H1 (cell line): ENCODE measurements at regions not wholly inside any gene's neighbourhood (a gene's known extent, or its start where the extent isn't known, plus 50 kb on each side); places are given as distances from the start of the nearest gene placed in this dataset.

ENCODE experiments used
- CTCF ChIA-PET: fragments of 300-600 bp; sonication (Branson Sonifier 250); formaldehyde crosslinking; loops from one replicate; lab custom pipeline; 2021; ENCODE audit not compliant: partially characterized antibody; lab: Charles Lee
- POLR2A ChIA-PET: fragments of 300-600 bp; sonication (Branson Sonifier 250); formaldehyde crosslinking; loops from one replicate; lab custom pipeline; 2021; ENCODE audit warnings: inconsistent platforms; ENCODE audit not compliant: partially characterized antibody; lab: Charles Lee
- DNase-seq, 2 experiments: peaks; one replicate each; pipeline versions ENCODE4 v3.0.0 to v3.0.0-alpha.2; 2010 to 2022; ENCODE audit warnings: low spot score in 2 of 2, low read depth in 1 of 2, mixed read lengths in 1 of 2
- FAIRE-seq: peaks from 2 replicates; lab custom pipeline; 2011; peaks lifted over from hg19 to GRCh38; lab: Jason Lieb, UNC
- H2AFZ ChIP-seq: 2 replicates; pipeline ENCODE4 v1.8.1; 2012; ENCODE audit warnings: low read length, inconsistent platforms
- H2AK5ac ChIP-seq: 2 replicates; pipeline ENCODE4 v1.6.1; 2013; ENCODE audit warnings: low read depth, low read length
- H2BK120ac ChIP-seq: replicated peaks from 2 replicates; pipeline ENCODE3; 2013; ENCODE audit warnings: low read depth, low read length, inconsistent platforms
- H2BK12ac ChIP-seq: 2 replicates; pipeline ENCODE4 v1.6.1; 2013; ENCODE audit warnings: low read depth, low read length
- H2BK15ac ChIP-seq: 2 replicates; pipeline ENCODE4 v1.6.1; 2013; ENCODE audit warnings: low read length
- H2BK20ac ChIP-seq: 2 replicates; pipeline ENCODE4 v1.6.1; 2013; ENCODE audit warnings: low read length
- H2BK5ac ChIP-seq: 2 replicates; pipeline ENCODE4 v1.6.1; 2013; ENCODE audit warnings: low read depth, low read length
- H3K14ac ChIP-seq: 2 replicates; pipeline ENCODE4 v1.6.1; 2013; ENCODE audit warnings: inconsistent platforms; ENCODE audit not compliant: insufficient read length
- H3K18ac ChIP-seq: 2 replicates; pipeline ENCODE4 v1.6.1; 2013; ENCODE audit warnings: low read length; ENCODE audit errors: extremely low read depth
- H3K23ac ChIP-seq: 2 replicates; pipeline ENCODE4 v1.6.1; 2013; ENCODE audit warnings: inconsistent platforms; ENCODE audit not compliant: insufficient read length
- H3K23me2 ChIP-seq: 2 replicates; pipeline ENCODE4 v1.6.1; 2013; ENCODE audit warnings: low read depth, low read length
- H3K27ac ChIP-seq: 2 replicates; pipeline ENCODE4 v1.6.1; 2011; ENCODE audit warnings: low read depth, low read length, inconsistent platforms
- H3K27me3 ChIP-seq, 4 experiments: replicated peaks in 1 of 4; 1 replicate in 1 of 4; 2 replicates in 3 of 4; pipeline versions ENCODE4 v1.6.1 to v1.8.1; 2011 to 2013; ENCODE audit warnings: low read length in 3 of 4, mild to moderate bottlenecking in 3 of 4, inconsistent platforms in 2 of 4, mixed read lengths in 2 of 4, moderate library complexity in 1 of 4; ENCODE audit not compliant: control insufficient read depth in 3 of 4, insufficient read depth in 3 of 4; ENCODE audit errors: extremely low read depth in 1 of 4
- H3K36me3 ChIP-seq, 4 experiments: 2 replicates each; pipeline versions ENCODE4 v1.6.1 to v1.8.1; 2011 to 2013; ENCODE audit warnings: mild to moderate bottlenecking in 4 of 4, low read length in 3 of 4, moderate library complexity in 2 of 4, control low read depth in 1 of 4, inconsistent platforms in 1 of 4; ENCODE audit not compliant: insufficient read depth in 4 of 4, control insufficient read depth in 2 of 4
- H3K4ac ChIP-seq: replicated peaks from 2 replicates; pipeline ENCODE3; 2013; ENCODE audit warnings: low read length, low read depth, mixed read lengths, inconsistent platforms; ENCODE audit not compliant: insufficient read length
- H3K4me1 ChIP-seq, 4 experiments: replicated peaks in 1 of 4; 1 replicate in 1 of 4; 2 replicates in 3 of 4; pipeline versions ENCODE4 v1.6.1 to v1.8.1; 2011 to 2013; ENCODE audit warnings: low read length in 3 of 4, inconsistent platforms in 2 of 4, mixed read lengths in 1 of 4; ENCODE audit not compliant: insufficient read depth in 4 of 4, control insufficient read depth in 3 of 4
- H3K4me2 ChIP-seq, 2 experiments: 2 replicates each; pipeline versions ENCODE4 v1.6.1 to v1.8.1; 2011 to 2013; ENCODE audit warnings: low read depth in 2 of 2, low read length in 2 of 2, control low read depth in 1 of 2, inconsistent platforms in 1 of 2, mild to moderate bottlenecking in 1 of 2; ENCODE audit not compliant: insufficient read depth in 1 of 2
- H3K4me3 ChIP-seq, 4 experiments: fragments of 200-600, 300-600 bp in 1 of 4; sonication (generic), shearing (Covaris generic), sonication (Bioruptor Twin) in 1 of 4; 2 replicates each; pipeline versions ENCODE4 v1.5.1 to v1.8.1; 2011 to 2016; ENCODE audit warnings: low read length in 4 of 4, low read depth in 3 of 4, control low read depth in 2 of 4, inconsistent platforms in 2 of 4, mild to moderate bottlenecking in 2 of 4, mixed read lengths in 1 of 4, moderate library complexity in 1 of 4; ENCODE audit not compliant: insufficient read depth in 2 of 4; ENCODE audit errors: extremely low read depth in 1 of 4
- H3K56ac ChIP-seq: replicated peaks from 2 replicates; pipeline ENCODE3; 2013; ENCODE audit warnings: low read depth, mild to moderate bottlenecking, mixed read lengths, low read length, inconsistent platforms; ENCODE audit not compliant: insufficient read length
- H3K79me1 ChIP-seq: 2 replicates; pipeline ENCODE4 v1.6.1; 2013; ENCODE audit warnings: low read depth, low read length, control low read depth
- H3K79me2 ChIP-seq, 2 experiments: 2 replicates each; pipeline versions ENCODE4 v1.6.1 to v1.8.1; 2012 to 2013; ENCODE audit warnings: low read length in 2 of 2, mild to moderate bottlenecking in 2 of 2, inconsistent platforms in 1 of 2; ENCODE audit not compliant: insufficient read depth in 2 of 2, control insufficient read depth in 1 of 2
- H3K9ac ChIP-seq, 4 experiments: replicated peaks in 1 of 4; 1 replicate in 1 of 4; 2 replicates in 3 of 4; pipeline versions ENCODE4 v1.6.1 to v1.8.1; 2011 to 2013; ENCODE audit warnings: low read depth in 3 of 4, low read length in 3 of 4, control low read depth in 2 of 4, mild to moderate bottlenecking in 2 of 4, moderate library complexity in 2 of 4, inconsistent platforms in 1 of 4; ENCODE audit errors: extremely low read depth in 1 of 4
- H3K9me3 ChIP-seq, 2 experiments: 2 replicates each; pipeline versions ENCODE4 v1.6.1 to v1.8.1; 2012 to 2013; ENCODE audit warnings: mild to moderate bottlenecking in 2 of 2, moderate library complexity in 2 of 2, control low read depth in 1 of 2, inconsistent platforms in 1 of 2, low read depth in 1 of 2, low read length in 1 of 2, mixed read lengths in 1 of 2; ENCODE audit not compliant: insufficient read depth in 2 of 2
- H4K20me1 ChIP-seq, 2 experiments: replicated peaks in 1 of 2; 2 replicates each; pipeline versions ENCODE3 to v1.8.1; 2011 to 2013; ENCODE audit warnings: inconsistent platforms in 2 of 2, low read length in 2 of 2, mild to moderate bottlenecking in 1 of 2; ENCODE audit not compliant: insufficient read depth in 2 of 2, control insufficient read depth in 1 of 2
- H4K5ac ChIP-seq: 2 replicates; pipeline ENCODE4 v1.6.1; 2013; ENCODE audit warnings: low read length, low read depth, mixed read lengths, inconsistent platforms; ENCODE audit not compliant: insufficient read length
- H4K8ac ChIP-seq: 2 replicates; pipeline ENCODE4 v1.8.0; 2013; ENCODE audit warnings: mild to moderate bottlenecking, moderate library complexity, low read length, inconsistent platforms; ENCODE audit not compliant: insufficient read depth; ENCODE audit errors: extremely low read depth
- H4K91ac ChIP-seq: replicated peaks from 2 replicates; pipeline ENCODE3; 2013; ENCODE audit warnings: low read length, mixed read lengths, inconsistent platforms; ENCODE audit not compliant: insufficient read length
- GABPA ChIP-seq: IDR thresholded peaks from 2 replicates; pipeline ENCODE4 v1.6.1; 2011; ENCODE audit warnings: mild to moderate bottlenecking, low read length, moderate library complexity, borderline replicate concordance; ENCODE audit not compliant: insufficient read depth
- WGBS, 2 experiments: shearing (Covaris generic) in 1 of 2; methylation state at CpG; one replicate each; pipeline versions ENCODE4 v1.1.6 to v1.1.7; 2013 to 2015; ENCODE audit warnings: low lambda C conversion rate in 2 of 2, mixed read lengths in 2 of 2, inconsistent platforms in 1 of 2, low coverage in 1 of 2, missing lambda C conversion rate in 1 of 2; ENCODE audit not compliant: insufficient replicate concordance in 2 of 2, insufficient coverage in 1 of 2, insufficient read length in 1 of 2; ENCODE audit errors: extremely low coverage in 1 of 2, missing lambda C conversion rate in 1 of 2; 5-methylcytosine and 5-hydroxymethylcytosine counted together
- TF ChIP-seq, protein P1 (sequence below): IDR thresholded peaks from 2 replicates; pipeline ENCODE4 v1.6.1; 2011; ENCODE audit warnings: low read length, improper control_type of control experiment

GRCh38 chr2:143903172-143903856, 616.6 kb downstream of the ZEB2 start:
- Histone ChIP-seq H2BK120ac (no peak overlapping the region), H3K27ac (no peak overlapping the region), H2BK12ac (no peak overlapping the region), H3K79me2 (no peaks in the 10 kb centered on the region), H3K14ac (no peak overlapping the region), H3K36me3 (no peaks in the 10 kb centered on the region), H3K9ac (no peak overlapping the region), H4K91ac (no peak overlapping the region), H2AFZ (no peak overlapping the region), H3K27me3 (peaks cover 0 to 4% (median 0%) of the 10 kb centered on the region in 4 experiments; a peak in 2 of 7 replicates), H3K23ac (no peak overlapping the region), H4K20me1 (no peaks in the 10 kb centered on the region), H3K9me3 (no peaks in the 10 kb centered on the region), H2BK20ac (no peak overlapping the region), H3K4me2 (no peak overlapping the region)
- FAIRE-seq = no peak
- TF ChIP-seq, protein P1, sequence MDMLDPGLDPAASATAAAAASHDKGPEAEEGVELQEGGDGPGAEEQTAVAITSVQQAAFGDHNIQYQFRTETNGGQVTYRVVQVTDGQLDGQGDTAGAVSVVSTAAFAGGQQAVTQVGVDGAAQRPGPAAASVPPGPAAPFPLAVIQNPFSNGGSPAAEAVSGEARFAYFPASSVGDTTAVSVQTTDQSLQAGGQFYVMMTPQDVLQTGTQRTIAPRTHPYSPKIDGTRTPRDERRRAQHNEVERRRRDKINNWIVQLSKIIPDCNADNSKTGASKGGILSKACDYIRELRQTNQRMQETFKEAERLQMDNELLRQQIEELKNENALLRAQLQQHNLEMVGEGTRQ = no peak
- no peak for TF ChIP-seq GABPA
- TF ChIP-seq, all 59 proteins: peak for 0
- Histone ChIP-seq H4K5ac (no peak overlapping the region), H3K18ac (no peak overlapping the region), H2BK5ac (no peak overlapping the region), H3K4me1 (peaks cover 0 to 16% (median under 1%) of the 10 kb centered on the region in 4 experiments; a peak in 2 of 7 replicates), H2AK5ac (no peak overlapping the region), H3K79me1 (no peaks in the 10 kb centered on the region), H3K4me3 (no peak overlapping the region), H3K4ac (no peak overlapping the region), H4K8ac (no peak overlapping the region), H3K56ac (no peak overlapping the region), H2BK15ac (no peak overlapping the region), H3K23me2 (no peaks in the 10 kb centered on the region)
- ChIA-PET CTCF (interaction anchor here (0.7 to 1.2 kb wide), 2 partner anchors 19 to 23 kb away, joined by 3 to 4 read pairs; no protein-coding TSS in a partner anchor), POLR2A (interaction anchor here (0.6 kb wide), 1 partner anchor 1549 kb away, joined by 3 read pairs; no protein-coding TSS in a partner anchor)
- DNase-seq = no peak
- 89% methylated on average over 5 of the region's 5 CpGs; no CpG with 5 or more reads in 1 of the 2 experiments for WGBS, 2 experiments
